Cardiac fibroblast (primary cell): ENCODE measurements at regions not wholly inside any gene's neighbourhood (a gene's known extent, or its start where the extent isn't known, plus 50 kb on each side); places are given as distances from the start of the nearest gene placed in this dataset.

Source experiments
- DNase-seq, 2 donors: peaks; one replicate each; pipeline versions ENCODE4 v3.0.0 to v3.0.0-alpha.2; 2010; ENCODE audit warnings: low read depth in 2 of 2
- H3K4me3 ChIP-seq, 2 donors: replicated peaks in 1 of 2; 1 replicate in 1 of 2; 2 replicates in 1 of 2; pipeline ENCODE4 v1.5.1; 2011; ENCODE audit warnings: low read depth in 2 of 2, low read length in 2 of 2, mild to moderate bottlenecking in 2 of 2, moderate library complexity in 1 of 2
- CTCF ChIP-seq: IDR thresholded peaks from one replicate; pipeline ENCODE4 v1.5.1; 2011; ENCODE audit warnings: low read depth, mild to moderate bottlenecking, low read length, inconsistent platforms

DNA sequence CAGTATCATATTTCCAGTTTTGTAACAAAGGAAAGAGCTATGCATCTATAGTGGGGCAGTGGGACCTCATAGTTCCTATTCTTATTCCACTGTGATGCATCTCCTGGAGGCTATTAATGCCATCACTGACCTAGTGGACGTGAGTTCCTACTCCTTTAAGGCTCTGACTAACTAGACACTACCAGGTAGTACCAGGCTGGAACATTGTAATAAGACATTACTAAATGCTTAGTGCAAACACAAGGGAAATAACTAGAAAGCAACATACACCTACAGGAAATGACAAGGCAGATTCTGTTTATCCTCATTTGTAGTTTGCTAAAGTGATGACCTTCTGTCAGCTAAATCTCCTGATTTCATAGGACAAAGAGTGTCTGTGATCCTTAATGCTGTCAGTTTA is 192.5 kb downstream of the POSTN start:
- no peak overlapping the region for H3K4me3 ChIP-seq
- TF ChIP-seq CTCF: no peak
- peak in 1 of 2 donors; percentile 42 for DNase-seq

GRCh38 chr13:37403776-37404527 is 194.6 kb downstream of the POSTN start:
- peak; percentile 75 to 80 for DNase-seq
- no peak overlapping the region for H3K4me3 ChIP-seq

GRCh38 chr13:37401721-37402120 is 196.8 kb downstream of the POSTN start:
- no peak for DNase-seq
- no peak for TF ChIP-seq CTCF
- no peak overlapping the region for H3K4me3 ChIP-seq

More at GRCh38 chr13:37403776-37404527, 194.6 kb downstream of the POSTN start:
- TF ChIP-seq CTCF: no peak

DNA sequence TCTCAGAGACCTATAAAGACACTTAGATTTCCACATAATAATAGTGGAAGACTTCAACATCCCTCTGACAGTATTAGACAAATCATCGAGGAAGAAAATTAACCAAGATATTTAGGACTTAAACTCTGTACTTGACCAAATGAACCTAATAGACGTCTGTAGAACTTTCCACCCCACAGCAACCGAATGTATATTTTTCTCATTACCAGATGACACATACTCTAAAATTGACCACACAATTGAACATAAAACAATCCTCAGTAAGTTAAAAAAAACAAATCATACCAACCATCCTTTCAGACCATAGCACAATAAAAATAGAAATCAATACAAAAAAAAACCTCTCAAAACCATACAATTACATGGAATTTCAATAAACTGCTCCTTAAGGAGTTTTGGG is 201.0 kb downstream of the POSTN start:
- H3K4me3 ChIP-seq: no peak overlapping the region
- TF ChIP-seq CTCF: no peak
- DNase-seq: no peak

DNA sequence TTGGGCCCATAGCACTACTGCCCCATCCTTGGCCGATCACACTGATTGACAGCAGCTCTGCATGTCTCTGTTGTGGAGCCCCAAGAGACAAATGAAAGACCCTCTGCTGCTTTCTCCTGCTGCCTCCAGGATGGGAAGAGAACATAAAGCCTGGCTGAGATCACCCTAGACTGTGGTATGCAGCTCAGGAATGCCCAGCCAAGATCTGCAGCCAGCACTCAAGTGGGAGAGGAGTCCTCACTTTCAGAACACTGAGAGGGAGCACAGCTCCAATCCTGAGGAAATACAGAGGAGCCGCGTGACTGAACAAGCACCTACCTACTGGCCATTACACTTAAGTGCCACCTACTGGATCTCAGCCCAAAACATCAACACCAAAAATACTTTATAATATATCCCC is 203.0 kb downstream of the POSTN start:
- no peak overlapping the region for H3K4me3 ChIP-seq

GRCh38 chr13:37392389-37392788 is 206.2 kb downstream of the POSTN start:
- TF ChIP-seq CTCF: no peak
- no peak for DNase-seq
- H3K4me3 ChIP-seq: no peak overlapping the region

More for the DNA sequence above, 203.0 kb downstream of the POSTN start:
- no peak for DNase-seq
- no peak for TF ChIP-seq CTCF

DNA sequence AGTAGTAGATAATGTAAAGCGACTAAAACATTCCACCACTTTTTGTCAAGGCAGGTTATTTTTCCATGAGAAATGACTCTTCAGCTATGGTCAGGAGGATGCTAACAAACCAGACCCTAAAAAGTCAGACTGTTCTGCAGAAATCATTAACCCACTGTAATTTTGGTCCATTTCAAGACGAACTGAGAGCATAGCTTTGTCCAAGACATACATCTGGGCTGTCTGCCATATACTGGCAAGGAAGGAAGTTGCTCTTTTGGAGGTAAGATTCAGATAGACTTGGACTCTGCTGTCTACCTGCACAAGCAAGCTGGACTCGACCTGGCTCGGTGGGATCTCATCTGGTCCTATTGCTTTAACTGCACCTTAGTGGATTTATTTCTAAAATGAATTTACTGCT is 207.8 kb downstream of the POSTN start:
- TF ChIP-seq CTCF: no peak
- DNase-seq: no peak
- no peak overlapping the region for H3K4me3 ChIP-seq
